ENCODE measurements at regions not wholly inside any gene's neighbourhood (a gene's known extent, or its start where the extent isn't known, plus 50 kb on each side); places are given as distances from the start of the nearest gene placed in this dataset.

DNA sequence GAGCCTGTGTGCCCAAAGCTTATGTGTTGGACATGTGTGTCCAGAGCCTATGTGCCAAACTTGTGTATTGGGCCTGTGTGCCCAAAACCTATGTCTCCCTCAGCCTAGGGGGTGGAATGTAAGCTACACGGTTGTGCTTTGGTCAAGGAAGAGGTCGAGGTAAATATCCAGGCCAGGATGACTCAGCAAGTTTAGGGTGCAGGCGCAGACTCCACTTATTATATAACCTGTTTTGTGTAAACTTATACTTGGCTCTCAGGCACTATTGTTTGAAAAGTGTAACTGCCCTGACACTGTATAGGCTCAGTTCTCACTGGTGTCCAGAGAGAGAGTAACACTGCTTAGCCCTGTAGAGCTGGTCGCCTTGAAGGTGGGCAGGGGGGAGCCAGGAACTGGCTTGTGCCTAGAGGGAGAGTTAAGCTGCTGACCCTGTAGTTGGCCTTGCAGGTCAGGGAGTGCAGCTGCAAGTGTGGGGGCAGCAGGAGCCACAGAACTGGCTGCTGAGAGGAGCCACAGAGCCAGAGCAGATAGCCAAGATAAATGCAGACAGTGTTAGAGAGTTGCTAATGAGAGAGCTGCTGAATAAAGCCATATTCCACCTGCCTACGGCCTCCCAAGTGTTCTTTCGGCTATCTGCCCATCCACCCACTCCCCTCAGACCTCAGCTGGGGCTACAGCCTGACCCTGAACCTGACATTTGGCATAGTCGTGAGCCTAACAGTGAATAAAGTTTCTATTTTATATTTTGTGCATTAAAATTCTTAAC, 517.2 kb upstream of the SLITRK1 start:
- no peak for DNase-seq (ENCODE audit: insufficient read length)
- no peak for FAIRE-seq
- TF ChIP-seq POLR2A (IDR thresholded peaks at IDR 0.05; ENCODE audit: low read depth, low read length) (no peak), TAF1 (IDR thresholded peaks at IDR 0.05; ENCODE audit: borderline replicate concordance, low read depth, low read length) (no peak), POLR2AphosphoS5 (IDR thresholded peaks at IDR 0.05; ENCODE audit: low read depth, low read length) (no peak)

GRCh38 chr13:84393981-84394625, 511.8 kb upstream of the SLITRK1 start:
- DNase-seq (ENCODE audit: insufficient read length): no peak
- TF ChIP-seq TAF1 (IDR thresholded peaks at IDR 0.05; ENCODE audit: borderline replicate concordance, low read depth, low read length) (no peak), POLR2AphosphoS5 (IDR thresholded peaks at IDR 0.05; ENCODE audit: low read depth, low read length) (no peak), POLR2A (IDR thresholded peaks at IDR 0.05; ENCODE audit: low read depth, low read length) (no peak)
- no peak for FAIRE-seq

GRCh38 chr13:84380866-84381265, 498.6 kb upstream of the SLITRK1 start:
- no peak for FAIRE-seq
- TF ChIP-seq POLR2A (IDR thresholded peaks at IDR 0.05; ENCODE audit: low read depth, low read length) (no peak), TAF1 (IDR thresholded peaks at IDR 0.05; ENCODE audit: borderline replicate concordance, low read depth, low read length) (no peak), POLR2AphosphoS5 (IDR thresholded peaks at IDR 0.05; ENCODE audit: low read depth, low read length) (no peak)
- DNase-seq (ENCODE audit: insufficient read length): no peak

GRCh38 chr13:84377106-84377505, 494.8 kb upstream of the SLITRK1 start:
- FAIRE-seq (no peak), DNase-seq (ENCODE audit: insufficient read length) (no peak)
- no peak for TF ChIP-seq TAF1 (IDR thresholded peaks at IDR 0.05; ENCODE audit: borderline replicate concordance, low read depth, low read length)

- TF ChIP-seq TAF1 (IDR thresholded peaks at IDR 0.05; ENCODE audit: borderline replicate concordance, low read depth, low read length) (no peak), POLR2AphosphoS5 (IDR thresholded peaks at IDR 0.05; ENCODE audit: low read depth, low read length) (no peak), POLR2A (IDR thresholded peaks at IDR 0.05; ENCODE audit: low read depth, low read length) (no peak)
- DNase-seq (ENCODE audit: insufficient read length): no peak
- no peak for FAIRE-seq
These were observed 484.2 kb upstream of the SLITRK1 start for GRCh38 chr13:84366506-84366905.

- TF ChIP-seq POLR2A (IDR thresholded peaks at IDR 0.05; ENCODE audit: low read depth, low read length) (no peak), TAF1 (IDR thresholded peaks at IDR 0.05; ENCODE audit: borderline replicate concordance, low read depth, low read length) (no peak), POLR2AphosphoS5 (IDR thresholded peaks at IDR 0.05; ENCODE audit: low read depth, low read length) (no peak)
These were observed 480.5 kb upstream of the SLITRK1 start for GRCh38 chr13:84362777-84363176.

GRCh38 chr13:84360822-84361221, 478.5 kb upstream of the SLITRK1 start:
- no peak for FAIRE-seq
- no peak for DNase-seq (ENCODE audit: insufficient read length)
- TF ChIP-seq TAF1 (IDR thresholded peaks at IDR 0.05; ENCODE audit: borderline replicate concordance, low read depth, low read length) (no peak), POLR2AphosphoS5 (IDR thresholded peaks at IDR 0.05; ENCODE audit: low read depth, low read length) (no peak), POLR2A (IDR thresholded peaks at IDR 0.05; ENCODE audit: low read depth, low read length) (no peak)

More at GRCh38 chr13:84362777-84363176, 480.5 kb upstream of the SLITRK1 start:
- DNase-seq (ENCODE audit: insufficient read length) (no peak), FAIRE-seq (no peak)

DNA sequence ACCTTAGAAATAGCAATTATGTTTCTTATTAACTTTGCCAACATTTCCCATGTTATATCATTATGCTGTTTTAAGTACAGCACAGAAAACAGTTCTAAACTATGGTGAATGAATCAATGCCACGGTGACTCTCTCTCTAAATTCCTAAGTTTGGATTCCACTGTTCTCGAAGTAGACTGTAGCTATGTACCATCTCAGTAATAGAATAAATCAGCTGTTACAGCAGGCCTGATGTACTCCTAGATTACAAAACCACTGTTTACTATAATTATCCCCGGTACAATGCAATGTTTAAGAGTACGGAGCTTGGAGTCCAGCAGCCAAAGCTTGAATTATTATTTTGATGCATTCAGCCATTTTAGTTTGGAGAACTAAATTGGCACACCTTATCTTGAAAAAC, 476.3 kb upstream of the SLITRK1 start:
- DNase-seq (ENCODE audit: insufficient read length) (no peak), FAIRE-seq (no peak)
- no peak for TF ChIP-seq TAF1 (IDR thresholded peaks at IDR 0.05; ENCODE audit: borderline replicate concordance, low read depth, low read length)
- no peak for TF ChIP-seq POLR2A (IDR thresholded peaks at IDR 0.05; ENCODE audit: low read depth, low read length)
- TF ChIP-seq POLR2AphosphoS5 (IDR thresholded peaks at IDR 0.05; ENCODE audit: low read depth, low read length): no peak

DNA sequence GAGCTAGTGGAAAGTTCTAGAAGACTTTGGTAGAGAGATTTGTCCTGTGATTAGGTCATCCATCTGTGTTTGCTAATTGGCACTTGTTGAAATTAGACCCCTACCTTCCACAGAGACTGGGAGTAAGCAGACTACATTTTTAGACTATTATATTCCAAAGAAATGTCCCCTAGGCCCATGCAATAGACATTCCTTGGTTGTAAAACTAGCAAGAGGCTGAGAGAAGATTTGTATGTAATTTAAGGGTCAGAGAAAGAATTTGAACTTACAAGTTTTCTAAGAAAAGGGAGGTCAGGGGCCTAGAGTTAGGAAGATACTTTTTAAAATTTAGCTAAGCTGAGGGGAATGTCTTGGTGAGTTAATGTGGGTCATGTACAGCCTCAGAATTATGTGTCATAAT, 470.7 kb upstream of the SLITRK1 start:
- TF ChIP-seq POLR2A (IDR thresholded peaks at IDR 0.05; ENCODE audit: low read depth, low read length) (no peak), POLR2AphosphoS5 (IDR thresholded peaks at IDR 0.05; ENCODE audit: low read depth, low read length) (no peak)
- FAIRE-seq (no peak), DNase-seq (ENCODE audit: insufficient read length) (no peak)

GRCh38 chr13:84339456-84339855, 457.2 kb upstream of the SLITRK1 start:
- FAIRE-seq: no peak
- TF ChIP-seq POLR2AphosphoS5 (IDR thresholded peaks at IDR 0.05; ENCODE audit: low read depth, low read length): no peak
- TF ChIP-seq POLR2A (IDR thresholded peaks at IDR 0.05; ENCODE audit: low read depth, low read length): no peak
- TF ChIP-seq TAF1 (IDR thresholded peaks at IDR 0.05; ENCODE audit: borderline replicate concordance, low read depth, low read length): no peak

DNA sequence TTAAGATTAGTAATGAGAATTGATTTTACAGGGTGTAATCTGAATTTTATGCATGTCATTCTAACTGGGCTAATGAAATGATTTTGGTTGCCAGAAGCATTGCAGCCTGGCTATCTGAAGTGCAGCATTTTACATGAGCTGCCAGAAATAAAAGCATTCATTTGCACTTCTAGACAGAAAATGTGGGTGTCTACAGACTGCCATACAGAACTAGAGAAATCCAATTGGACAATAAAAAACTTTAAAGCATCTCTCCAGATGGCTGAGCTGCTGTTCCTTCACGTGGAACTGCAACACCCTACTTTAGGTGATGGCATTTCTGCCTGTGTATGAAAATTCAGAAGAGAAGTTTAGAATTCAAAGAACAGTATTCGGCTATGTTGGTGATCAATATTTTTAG, 450.1 kb upstream of the SLITRK1 start:
- DNase-seq (ENCODE audit: insufficient read length) (no peak), FAIRE-seq (no peak)
- TF ChIP-seq POLR2AphosphoS5 (IDR thresholded peaks at IDR 0.05; ENCODE audit: low read depth, low read length) (no peak), TAF1 (IDR thresholded peaks at IDR 0.05; ENCODE audit: borderline replicate concordance, low read depth, low read length) (no peak), POLR2A (IDR thresholded peaks at IDR 0.05; ENCODE audit: low read depth, low read length) (no peak)

More at GRCh38 chr13:84339456-84339855, 457.2 kb upstream of the SLITRK1 start:
- DNase-seq (ENCODE audit: insufficient read length): no peak

DNA sequence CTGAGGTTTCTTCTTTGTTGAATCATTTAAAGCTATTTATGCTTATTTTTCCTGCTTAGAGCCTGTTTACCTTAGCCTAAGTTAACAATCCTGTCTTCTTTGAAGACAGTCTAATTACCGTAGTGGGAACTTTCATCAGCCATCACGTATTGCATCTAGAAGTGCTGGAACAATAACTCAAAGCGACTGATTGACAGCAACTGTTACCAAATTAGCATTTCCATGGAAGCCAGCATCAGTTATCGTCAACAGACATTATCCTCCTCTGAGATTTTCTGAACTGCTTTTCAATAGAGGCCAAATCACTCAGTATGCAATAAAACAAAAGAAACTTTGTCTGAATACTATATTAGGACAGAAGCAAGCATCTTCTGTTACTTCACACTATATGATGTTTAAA, 433.3 kb upstream of the SLITRK1 start:
- DNase-seq (ENCODE audit: insufficient read length) (no peak), FAIRE-seq (no peak)
- TF ChIP-seq POLR2A (IDR thresholded peaks at IDR 0.05; ENCODE audit: low read depth, low read length) (no peak), TAF1 (IDR thresholded peaks at IDR 0.05; ENCODE audit: borderline replicate concordance, low read depth, low read length) (no peak), POLR2AphosphoS5 (IDR thresholded peaks at IDR 0.05; ENCODE audit: low read depth, low read length) (no peak)
